Type B pancreatic cell (in vitro differentiated cells): ENCODE measurements at regions not wholly inside any gene's neighbourhood (a gene's known extent, or its start where the extent isn't known, plus 50 kb on each side); places are given as distances from the start of the nearest gene placed in this dataset.

Source experiments
- DNase-seq: peaks from one replicate; pipeline ENCODE4 v3.0.0; 2021; ENCODE audit warnings: mixed read lengths; ENCODE audit not compliant: unreplicated experiment; ENCODE audit errors: extremely low spot score
- H3K27ac Mint-ChIP-seq: 2 replicates; pipeline ENCODE4 v1.8.0; 2021; ENCODE audit warnings: mild to moderate bottlenecking, mixed read lengths
- H3K27me3 Mint-ChIP-seq: 2 replicates; pipeline ENCODE4 v1.8.0; 2021; ENCODE audit warnings: mixed read lengths
- H3K36me3 Mint-ChIP-seq: 2 replicates; pipeline ENCODE4 v1.8.0; 2021; ENCODE audit warnings: mixed read lengths
- H3K4me1 Mint-ChIP-seq: one replicate; pipeline ENCODE4 v1.8.0; 2021; ENCODE audit warnings: mixed read lengths; ENCODE audit not compliant: unreplicated experiment
- H3K4me3 Mint-ChIP-seq: 2 replicates; pipeline ENCODE4 v1.8.0; 2021; ENCODE audit warnings: mild to moderate bottlenecking, mixed read lengths
- H3K9me3 Mint-ChIP-seq: 2 replicates; pipeline ENCODE4 v1.8.0; 2021; ENCODE audit warnings: mixed read lengths
- CTCF ChIP-seq: fragments of 200-600 bp; sonication (generic); conservative IDR thresholded peaks from 2 replicates; pipeline ENCODE4 v1.5.0; 2021; ENCODE audit warnings: antibody characterized with exemption, mild to moderate bottlenecking

GRCh38 chr5:107325866-107326265 is 344.9 kb downstream of the EFNA5 start:
- Mint-ChIP-seq H3K4me1 (peaks cover 14% of the 10 kb centered on the region), H3K9me3 (peaks cover 5% of the 10 kb centered on the region), H3K27me3 (no peaks in the 10 kb centered on the region)

GRCh38 chr5:107324809-107325208 is 345.9 kb downstream of the EFNA5 start:
- no peaks in the 10 kb centered on the region for H3K27me3 Mint-ChIP-seq
- H3K27ac Mint-ChIP-seq, result no peak overlapping the region
- H3K9me3 Mint-ChIP-seq, result no peaks in the 10 kb centered on the region
- peaks cover 16% of the 10 kb centered on the region for H3K4me1 Mint-ChIP-seq
- no peaks in the 10 kb centered on the region for H3K36me3 Mint-ChIP-seq
- TF ChIP-seq CTCF, result no peak
- no peak for DNase-seq
- H3K4me3 Mint-ChIP-seq, result no peak overlapping the region

More at GRCh38 chr5:107325866-107326265, 344.9 kb downstream of the EFNA5 start:
- H3K36me3 Mint-ChIP-seq, result no peaks in the 10 kb centered on the region
- no peak overlapping the region for H3K4me3 Mint-ChIP-seq
- H3K27ac Mint-ChIP-seq, result no peak overlapping the region
- no peak for DNase-seq
- TF ChIP-seq CTCF, result no peak

- DNase-seq, result no peak
- Mint-ChIP-seq H3K4me1 (peaks cover 18% of the 10 kb centered on the region), H3K27me3 (no peaks in the 10 kb centered on the region), H3K4me3 (no peak overlapping the region), H3K36me3 (no peaks in the 10 kb centered on the region), H3K27ac (no peak overlapping the region), H3K9me3 (no peaks in the 10 kb centered on the region)
- no peak for TF ChIP-seq CTCF
Observed at GRCh38 chr5:107324071-107324470, 346.7 kb downstream of the EFNA5 start.

- Mint-ChIP-seq H3K27ac (no peak overlapping the region), H3K9me3 (no peaks in the 10 kb centered on the region), H3K4me1 (peaks cover 18% of the 10 kb centered on the region), H3K27me3 (no peaks in the 10 kb centered on the region), H3K36me3 (no peaks in the 10 kb centered on the region), H3K4me3 (no peak overlapping the region)
- TF ChIP-seq CTCF, result no peak
- DNase-seq, result no peak
Observed at GRCh38 chr5:107323536-107323935, 347.2 kb downstream of the EFNA5 start.

- no peak for DNase-seq
- Mint-ChIP-seq H3K9me3 (no peaks in the 10 kb centered on the region), H3K27me3 (no peaks in the 10 kb centered on the region), H3K4me3 (no peak overlapping the region), H3K4me1 (peaks cover 18% of the 10 kb centered on the region), H3K36me3 (no peaks in the 10 kb centered on the region), H3K27ac (no peak overlapping the region)
- no peak for TF ChIP-seq CTCF
Observed at GRCh38 chr5:107322936-107323335, 347.8 kb downstream of the EFNA5 start.

- Mint-ChIP-seq H3K27me3 (no peaks in the 10 kb centered on the region), H3K4me1 (peaks cover 18% of the 10 kb centered on the region), H3K4me3 (no peak overlapping the region), H3K36me3 (no peaks in the 10 kb centered on the region), H3K9me3 (no peaks in the 10 kb centered on the region), H3K27ac (no peak overlapping the region)
- DNase-seq, result no peak
- no peak for TF ChIP-seq CTCF
Observed at GRCh38 chr5:107321906-107322305, 348.8 kb downstream of the EFNA5 start.
